Nephron progenitor cell (in vitro differentiated cells): ENCODE measurements at regions not wholly inside any gene's neighbourhood (a gene's known extent, or its start where the extent isn't known, plus 50 kb on each side); places are given as distances from the start of the nearest gene placed in this dataset.

Source experiments
- DNase-seq: peaks from one replicate; pipeline ENCODE4 v3.0.0; 2021
- H3K27ac Mint-ChIP-seq: 2 replicates; pipeline ENCODE4 v1.8.0; 2021; ENCODE audit warnings: mild to moderate bottlenecking, moderate library complexity, mixed read lengths
- H3K27me3 Mint-ChIP-seq: 2 replicates; pipeline ENCODE4 v1.8.0; 2021; ENCODE audit warnings: mild to moderate bottlenecking, low read depth, mixed read lengths; ENCODE audit not compliant: poor library complexity
- H3K36me3 Mint-ChIP-seq: 2 replicates; pipeline ENCODE4 v1.8.0; 2021; ENCODE audit warnings: low read depth, mixed read lengths
- H3K4me1 Mint-ChIP-seq: 2 replicates; pipeline ENCODE4 v1.8.0; 2021; ENCODE audit warnings: mixed read lengths
- H3K4me3 Mint-ChIP-seq: 2 replicates; pipeline ENCODE4 v1.8.0; 2021; ENCODE audit warnings: mild to moderate bottlenecking, moderate library complexity, mixed read lengths
- H3K9me3 Mint-ChIP-seq: 2 replicates; pipeline ENCODE4 v1.8.0; 2021; ENCODE audit warnings: mild to moderate bottlenecking, moderate library complexity, mixed read lengths
- CTCF ChIP-seq: fragments of 200-600 bp; sonication (generic); IDR thresholded peaks from 2 replicates; pipeline ENCODE4 v1.5.0; 2021; ENCODE audit warnings: antibody characterized with exemption

GRCh38 chr20:10761786-10762185 is 88.0 kb upstream of the JAG1 start:
- peaks cover 9% of the 10 kb centered on the region for H3K36me3 Mint-ChIP-seq
- H3K9me3 Mint-ChIP-seq = peaks cover 12% of the 10 kb centered on the region
- peaks cover 25% of the 10 kb centered on the region for H3K4me1 Mint-ChIP-seq
- TF ChIP-seq CTCF = no peak
- H3K27ac Mint-ChIP-seq = peak overlapping the region; percentile 65
- peaks cover 9% of the 10 kb centered on the region for H3K27me3 Mint-ChIP-seq
- no peak for DNase-seq
- no peak overlapping the region for H3K4me3 Mint-ChIP-seq

DNA sequence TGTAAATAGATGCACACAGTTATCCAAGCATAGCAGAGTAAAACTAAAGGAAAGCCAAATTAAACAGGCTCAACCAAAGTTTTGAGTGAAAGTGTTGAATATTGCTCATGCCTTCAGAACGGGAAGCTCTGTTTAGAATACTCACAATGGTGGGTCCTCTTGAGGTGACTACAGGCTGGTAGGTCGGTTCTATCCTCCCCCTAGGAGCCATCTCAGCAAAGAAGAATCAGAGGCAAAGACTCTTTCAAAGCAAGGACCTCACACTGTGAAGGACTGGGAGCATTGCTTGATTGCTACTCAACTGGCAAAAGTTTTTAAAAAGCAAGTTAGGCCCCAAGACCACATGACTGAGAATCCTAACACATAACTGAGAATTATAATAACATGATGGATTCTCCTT is 88.4 kb upstream of the JAG1 start:
- no peak for TF ChIP-seq CTCF
- Mint-ChIP-seq H3K27ac (peak overlapping the region; percentile 65), H3K4me1 (peaks cover 25% of the 10 kb centered on the region), H3K27me3 (peaks cover 9% of the 10 kb centered on the region), H3K4me3 (no peak overlapping the region), H3K36me3 (peaks cover 9% of the 10 kb centered on the region), H3K9me3 (peaks cover 12% of the 10 kb centered on the region)
- no peak for DNase-seq

- no peak overlapping the region for H3K27ac Mint-ChIP-seq
- peaks cover 25% of the 10 kb centered on the region for H3K4me1 Mint-ChIP-seq
- H3K36me3 Mint-ChIP-seq = peaks cover 7% of the 10 kb centered on the region
- no peak overlapping the region for H3K4me3 Mint-ChIP-seq
- peaks cover 10% of the 10 kb centered on the region for H3K9me3 Mint-ChIP-seq
- no peak for TF ChIP-seq CTCF
- DNase-seq = no peak
- peaks cover 9% of the 10 kb centered on the region for H3K27me3 Mint-ChIP-seq
These were observed 89.3 kb upstream of the JAG1 start for GRCh38 chr20:10763112-10763511.

DNA sequence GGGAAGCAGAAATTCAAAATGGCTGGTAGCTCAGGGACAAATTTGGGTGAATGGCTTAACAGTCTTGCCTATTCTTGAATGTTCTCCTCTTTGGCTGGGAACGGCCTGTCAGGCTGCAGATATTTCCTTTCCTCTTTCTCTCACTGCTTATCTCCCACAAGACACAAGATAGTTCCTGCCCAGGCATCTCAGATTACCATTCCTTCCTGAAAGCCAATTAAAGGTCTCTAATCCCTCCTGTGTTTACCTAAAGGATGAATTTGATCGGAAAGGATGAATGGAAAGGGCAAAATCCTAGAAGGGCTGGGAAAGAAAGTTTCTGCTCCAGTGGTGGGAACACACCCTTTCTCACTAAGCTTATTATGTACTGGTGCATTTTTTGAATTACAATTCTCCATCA is 95.9 kb upstream of the JAG1 start:
- H3K27ac Mint-ChIP-seq = peak overlapping the region; percentile 65
- no peak overlapping the region for H3K4me3 Mint-ChIP-seq
- no peaks in the 10 kb centered on the region for H3K27me3 Mint-ChIP-seq
- DNase-seq = no peak
- H3K9me3 Mint-ChIP-seq = peaks cover 4% of the 10 kb centered on the region
- peaks cover 50% of the 10 kb centered on the region for H3K4me1 Mint-ChIP-seq
- H3K36me3 Mint-ChIP-seq = no peaks in the 10 kb centered on the region
- TF ChIP-seq CTCF = no peak

DNA sequence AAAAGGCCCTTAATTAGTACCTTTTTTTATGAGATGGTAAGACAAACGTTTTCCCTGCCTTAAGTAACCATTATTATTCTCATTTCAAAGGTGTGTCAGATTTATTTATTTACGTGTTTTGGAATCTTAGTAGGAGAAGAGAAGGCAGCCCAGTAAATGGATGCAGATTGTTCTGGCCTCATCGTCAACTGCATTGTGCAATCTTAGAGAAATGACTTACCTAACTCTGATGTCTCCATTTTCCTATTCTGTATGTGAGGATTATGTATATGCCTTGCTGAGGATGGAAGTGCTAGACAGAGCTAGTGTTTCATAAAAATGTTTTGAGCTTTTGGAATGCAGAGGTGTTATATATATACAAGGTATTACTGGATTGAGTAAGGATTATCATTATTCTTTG is 97.0 kb upstream of the JAG1 start:
- H3K27ac Mint-ChIP-seq = no peak overlapping the region
- H3K4me3 Mint-ChIP-seq = no peak overlapping the region
- no peak for TF ChIP-seq CTCF
- H3K27me3 Mint-ChIP-seq = no peaks in the 10 kb centered on the region
- peaks cover 47% of the 10 kb centered on the region for H3K4me1 Mint-ChIP-seq
- H3K36me3 Mint-ChIP-seq = no peaks in the 10 kb centered on the region
- no peak for DNase-seq
- no peaks in the 10 kb centered on the region for H3K9me3 Mint-ChIP-seq

DNA sequence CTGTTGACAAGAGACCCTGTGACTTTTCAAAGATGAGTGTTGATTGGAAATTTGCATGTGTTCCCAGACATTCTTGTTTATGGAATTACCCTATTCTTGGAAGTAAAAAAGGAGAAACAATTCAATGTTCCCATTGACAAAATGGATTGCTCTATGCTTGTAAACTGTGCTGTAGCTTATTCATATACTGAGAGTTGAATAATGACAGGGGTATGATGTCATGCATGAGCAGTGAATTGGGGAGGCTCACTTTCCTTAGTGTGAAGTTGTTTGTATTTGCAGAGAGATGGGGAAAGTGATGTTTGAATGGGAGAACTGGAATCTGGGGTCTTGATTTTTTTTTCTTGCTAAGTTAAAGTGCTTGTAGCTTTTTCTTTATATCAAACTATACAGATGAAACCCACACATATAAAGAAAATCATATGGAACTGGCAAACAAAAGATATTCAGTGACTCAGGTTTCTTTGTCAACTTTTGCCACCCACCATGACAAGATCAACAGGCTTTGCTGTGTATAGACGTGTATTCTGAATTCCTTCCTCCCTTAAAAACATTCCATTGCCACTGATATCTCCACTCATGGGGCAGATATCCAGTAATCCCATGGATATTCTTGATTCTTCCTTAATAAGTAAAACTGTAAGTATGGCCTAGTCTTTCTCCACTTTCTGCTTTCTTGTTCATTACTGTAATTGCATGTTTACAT is 97.8 kb upstream of the JAG1 start:
- no peak overlapping the region for H3K4me3 Mint-ChIP-seq
- no peaks in the 10 kb centered on the region for H3K9me3 Mint-ChIP-seq
- H3K27ac Mint-ChIP-seq = peak overlapping the region; percentile 6
- no peaks in the 10 kb centered on the region for H3K27me3 Mint-ChIP-seq
- no peak for DNase-seq
- H3K4me1 Mint-ChIP-seq = peaks cover 47% of the 10 kb centered on the region
- H3K36me3 Mint-ChIP-seq = no peaks in the 10 kb centered on the region
- no peak for TF ChIP-seq CTCF
